ENCODE measurements at regions not wholly inside any gene's neighbourhood (a gene's known extent, or its start where the extent isn't known, plus 50 kb on each side); places are given as distances from the start of the nearest gene placed in this dataset.

- DNase-seq: no peak
Measured at GRCh38 chr4:121277194-121278105, 103.4 kb downstream of the QRFPR start.

GRCh38 chr4:121273191-121273590, 107.6 kb downstream of the QRFPR start:
- no peak for DNase-seq

- no peak for DNase-seq
Measured at GRCh38 chr4:121272526-121272925, 108.3 kb downstream of the QRFPR start.

- no peak for DNase-seq
Measured at GRCh38 chr4:121270389-121270788, 106.3 kb upstream of the TNIP3 start.

GRCh38 chr4:121269001-121269400, 104.9 kb upstream of the TNIP3 start:
- no peak for DNase-seq

GRCh38 chr4:121266982-121267381, 102.9 kb upstream of the TNIP3 start:
- DNase-seq: no peak

GRCh38 chr4:121256887-121257466, 92.9 kb upstream of the TNIP3 start:
- DNase-seq: peak; percentile 38 to 52

GRCh38 chr4:121255986-121256750, 92.0 kb upstream of the TNIP3 start:
- DNase-seq: peak; percentile 48 to 64

- DNase-seq: no peak
Measured at GRCh38 chr4:121253961-121254360, 89.8 kb upstream of the TNIP3 start.

- DNase-seq: peak; percentile 72 to 74
Measured at GRCh38 chr4:121252224-121252806, 88.2 kb upstream of the TNIP3 start.

GRCh38 chr4:121248747-121249146, 84.6 kb upstream of the TNIP3 start:
- DNase-seq: no peak

- DNase-seq: no peak
Measured at GRCh38 chr4:121246698-121247097, 82.6 kb upstream of the TNIP3 start.

GRCh38 chr4:121243485-121243884, 79.4 kb upstream of the TNIP3 start:
- peak in 1 of 2 experiments; percentile 41 for DNase-seq

GRCh38 chr4:121242188-121242750, 78.1 kb upstream of the TNIP3 start:
- DNase-seq: no peak

GRCh38 chr4:121239951-121240350, 75.8 kb upstream of the TNIP3 start:
- no peak for DNase-seq

GRCh38 chr4:121238461-121238860, 74.3 kb upstream of the TNIP3 start:
- no peak for DNase-seq

- no peak for DNase-seq
Measured at GRCh38 chr4:121237069-121237399, 72.9 kb upstream of the TNIP3 start.

- DNase-seq: no peak
Measured at GRCh38 chr4:121236353-121237068, 72.4 kb upstream of the TNIP3 start.

- DNase-seq: no peak
Measured at GRCh38 chr4:121233982-121234381, 69.9 kb upstream of the TNIP3 start.

GRCh38 chr4:121229993-121230392, 65.9 kb upstream of the TNIP3 start:
- no peak for DNase-seq

GRCh38 chr4:121228848-121229247, 64.7 kb upstream of the TNIP3 start:
- DNase-seq: no peak

- DNase-seq: no peak
Measured at GRCh38 chr4:121227341-121227792, 63.2 kb upstream of the TNIP3 start.

Data from activated T-cell treated with anti-CD3 and anti-CD28 coated beads, Interleukin-2, amount 50 U/mL, for 48 hours (primary cell).